ENCODE measurements at regions not wholly inside any gene's neighbourhood (a gene's known extent, or its start where the extent isn't known, plus 50 kb on each side); places are given as distances from the start of the nearest gene placed in this dataset.

GRCh38 chr10:88207121-88207546 lies 343.7 kb downstream of the PTEN start (continued):
- TF ChIP-seq ZNF830 (tag by site-specific recombination; IDR thresholded peaks at IDR 0.05; ENCODE audit: low read depth): no peak
- TF ChIP-seq ZNF701 (tag by site-specific recombination; IDR thresholded peaks at IDR 0.05): no peak
- TF ChIP-seq YY2 (tag by site-specific recombination; IDR thresholded peaks at IDR 0.05): no peak
- TF ChIP-seq ZNF610 (tag by site-specific recombination; IDR thresholded peaks at IDR 0.05; ENCODE audit: borderline replicate concordance): peak; percentile 68; the same call in 1 of the 2 replicates
- TF ChIP-seq KLF8 (tag by site-specific recombination; IDR thresholded peaks at IDR 0.05): peak; percentile 56
- TF ChIP-seq ZNF513 (tag by site-specific recombination; IDR thresholded peaks at IDR 0.05): no peak
- TF ChIP-seq WT1 (tag by site-specific recombination; IDR thresholded peaks at IDR 0.05): peak; percentile 94
- no peak for TF ChIP-seq ZNF518A (tag by site-specific recombination; conservative IDR thresholded peaks at IDR 0.05; ENCODE audit: low read depth)
- TF ChIP-seq BCL11A (tag by site-specific recombination; IDR thresholded peaks at IDR 0.05; ENCODE audit: low read depth): no peak
- TF ChIP-seq ZNF639 (tag by site-specific recombination; IDR thresholded peaks at IDR 0.05): no peak
- TF ChIP-seq ZNF580 (tag by site-specific recombination; IDR thresholded peaks at IDR 0.05): peak; percentile 65; the same call in 1 of the 2 replicates
- TF ChIP-seq ZNF184 (tag by site-specific recombination; IDR thresholded peaks at IDR 0.05): no peak
- no peak for TF ChIP-seq ZBTB21 (tag by site-specific recombination; IDR thresholded peaks at IDR 0.05)
- TF ChIP-seq ZNF426 (tag by site-specific recombination; IDR thresholded peaks at IDR 0.05): no peak
- TF ChIP-seq ZNF266 (tag by site-specific recombination; IDR thresholded peaks at IDR 0.05; ENCODE audit: low read depth): no peak
- TF ChIP-seq PRDM4 (tag by site-specific recombination; IDR thresholded peaks at IDR 0.05): peak; percentile 77
- no peak for TF ChIP-seq GLI2 (tag by site-specific recombination; IDR thresholded peaks at IDR 0.05; ENCODE audit: borderline replicate concordance, low read depth)
- TF ChIP-seq ZBTB10 (tag by site-specific recombination; IDR thresholded peaks at IDR 0.05): no peak
